HUDEP-2 (cell line): ENCODE measurements at regions not wholly inside any gene's neighbourhood (a gene's known extent, or its start where the extent isn't known, plus 50 kb on each side); places are given as distances from the start of the nearest gene placed in this dataset.
"Not testable (repeated sequence)": the region's sequence is repeated elsewhere in the genome, so short reads cannot be mapped to it uniquely, and the experiment has no call there.

Experiments
- DNase-seq, 76 experiments: peaks; one replicate each; lab custom pipeline; 2025; ENCODE audit not compliant: unreplicated experiment in 76 of 76; lab: John Stamatoyannopoulos, UW

DNA sequence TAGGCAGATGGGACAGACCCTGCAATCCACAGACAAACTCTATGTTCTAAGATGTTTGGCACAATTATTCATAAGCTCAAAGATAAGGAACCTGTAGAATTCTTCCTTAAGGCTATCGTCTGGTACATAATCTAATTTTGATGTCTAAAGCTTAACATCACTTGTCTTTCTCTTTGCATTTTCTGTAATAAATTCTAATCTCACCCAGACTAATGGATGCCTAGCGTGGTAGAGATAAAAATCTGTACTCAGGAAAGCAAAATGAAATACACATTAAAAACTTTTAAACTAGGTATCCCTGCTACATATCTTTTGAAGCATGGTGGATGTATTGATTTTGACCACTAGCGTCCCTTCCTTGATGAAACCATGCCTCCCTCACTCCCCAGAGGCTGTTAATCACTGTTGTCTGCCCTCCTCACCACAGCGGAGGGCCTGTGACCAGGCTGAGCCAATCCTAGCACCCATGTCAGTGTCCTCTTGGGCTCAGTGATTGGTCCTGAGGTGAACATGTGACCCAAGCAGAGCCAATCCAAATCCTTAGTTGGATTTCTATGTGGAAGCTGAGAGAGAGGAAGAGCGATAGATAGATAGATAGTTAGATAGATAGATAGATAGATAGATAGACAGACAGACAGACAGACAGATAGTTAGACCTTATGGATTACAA lies 82.2 kb upstream of the GRK3 start:
- DNase-seq, result no peak

DNA sequence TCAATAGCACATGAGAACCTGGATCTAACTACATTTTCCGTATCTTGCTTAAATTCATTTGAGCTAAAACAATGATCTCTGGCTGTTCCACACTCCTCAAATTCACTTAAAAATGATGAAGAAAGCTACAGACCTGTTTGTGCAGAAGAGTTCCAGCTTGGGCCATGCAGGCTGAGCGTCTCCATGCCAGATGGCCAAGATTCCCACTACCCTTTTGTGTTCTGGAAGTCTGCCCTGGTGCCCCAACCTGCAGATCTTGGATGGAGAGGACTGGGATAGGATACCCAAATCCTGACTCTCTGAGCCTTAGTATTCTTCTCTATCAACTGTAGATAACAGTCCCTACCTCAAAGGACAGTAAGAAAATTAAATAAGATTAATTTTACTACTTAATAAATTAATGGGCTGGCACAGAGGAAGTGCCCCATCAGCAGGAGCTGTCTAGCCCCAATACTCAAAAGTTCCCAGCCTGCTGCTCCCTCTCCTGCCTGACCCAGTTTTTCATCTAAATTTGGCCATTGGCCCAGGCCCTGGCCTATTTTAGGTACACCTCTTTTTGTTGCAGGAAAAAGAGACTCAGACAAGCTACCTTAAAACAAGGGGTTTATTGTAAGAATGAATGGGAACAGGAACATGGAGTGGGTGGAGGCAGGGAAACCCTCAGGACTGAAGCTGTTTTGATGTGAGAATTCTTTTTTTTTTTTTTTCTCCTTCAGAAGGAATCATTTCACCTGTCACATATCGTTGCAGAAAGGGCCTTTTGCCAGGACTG lies 81.4 kb upstream of the GRK3 start:
- DNase-seq, result no peak

DNA sequence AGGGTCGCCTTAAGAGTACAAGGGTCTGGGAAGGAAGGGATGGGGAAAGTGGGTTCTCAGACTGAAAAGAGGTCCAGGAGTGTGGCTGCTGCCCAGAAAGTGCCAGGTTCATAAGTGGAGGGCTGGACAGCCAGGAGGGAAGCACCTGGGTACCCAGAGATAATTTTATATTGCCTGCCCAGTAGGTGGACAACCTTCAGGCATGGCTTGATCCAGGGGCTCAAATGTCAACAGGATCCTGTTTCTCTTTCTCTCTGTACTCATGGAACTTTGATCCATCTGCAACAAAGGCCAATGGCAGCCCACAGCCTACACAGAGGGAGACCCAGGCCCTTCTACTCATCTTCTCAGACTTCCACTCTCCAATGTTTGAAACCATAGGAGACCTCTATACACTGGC lies 80.5 kb upstream of the GRK3 start:
- no peak for DNase-seq

DNA sequence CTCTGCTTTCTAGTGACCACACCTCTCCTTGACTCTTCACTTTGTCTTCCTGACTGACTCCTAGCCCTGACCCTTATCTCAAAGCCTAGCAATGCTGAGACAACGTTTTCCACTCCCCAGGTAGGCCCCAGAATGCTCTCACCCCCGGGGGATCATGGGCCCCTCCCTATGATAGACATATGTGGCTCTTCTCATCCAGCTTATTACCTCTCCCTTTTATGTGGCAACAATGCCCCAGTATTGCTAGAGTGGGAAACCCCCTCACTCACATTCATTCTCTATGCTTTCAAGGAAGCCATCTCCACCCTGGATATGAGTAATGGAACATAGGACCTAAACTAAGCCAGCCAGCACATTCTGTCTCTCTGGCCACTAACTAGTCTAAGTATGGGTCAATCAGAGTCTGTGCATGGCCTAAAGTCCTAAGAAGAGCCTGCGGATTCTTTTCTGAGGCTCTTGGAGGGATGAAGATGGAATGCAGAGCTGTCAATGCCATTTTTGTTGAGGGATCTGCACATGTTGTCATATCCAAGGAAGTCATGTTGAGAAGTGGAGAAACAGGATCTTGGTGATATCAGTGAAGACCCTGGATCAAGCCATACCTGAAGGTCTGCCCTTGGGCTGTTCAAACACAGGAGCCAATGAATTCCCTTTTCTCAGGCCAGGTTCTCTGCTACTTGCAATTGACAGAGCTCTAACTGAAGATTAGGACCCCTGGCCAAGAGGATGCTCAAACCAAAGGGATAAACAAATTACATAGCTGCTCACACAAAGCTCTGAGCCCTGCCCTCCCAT lies 79.8 kb upstream of the GRK3 start:
- no peak for DNase-seq

DNA sequence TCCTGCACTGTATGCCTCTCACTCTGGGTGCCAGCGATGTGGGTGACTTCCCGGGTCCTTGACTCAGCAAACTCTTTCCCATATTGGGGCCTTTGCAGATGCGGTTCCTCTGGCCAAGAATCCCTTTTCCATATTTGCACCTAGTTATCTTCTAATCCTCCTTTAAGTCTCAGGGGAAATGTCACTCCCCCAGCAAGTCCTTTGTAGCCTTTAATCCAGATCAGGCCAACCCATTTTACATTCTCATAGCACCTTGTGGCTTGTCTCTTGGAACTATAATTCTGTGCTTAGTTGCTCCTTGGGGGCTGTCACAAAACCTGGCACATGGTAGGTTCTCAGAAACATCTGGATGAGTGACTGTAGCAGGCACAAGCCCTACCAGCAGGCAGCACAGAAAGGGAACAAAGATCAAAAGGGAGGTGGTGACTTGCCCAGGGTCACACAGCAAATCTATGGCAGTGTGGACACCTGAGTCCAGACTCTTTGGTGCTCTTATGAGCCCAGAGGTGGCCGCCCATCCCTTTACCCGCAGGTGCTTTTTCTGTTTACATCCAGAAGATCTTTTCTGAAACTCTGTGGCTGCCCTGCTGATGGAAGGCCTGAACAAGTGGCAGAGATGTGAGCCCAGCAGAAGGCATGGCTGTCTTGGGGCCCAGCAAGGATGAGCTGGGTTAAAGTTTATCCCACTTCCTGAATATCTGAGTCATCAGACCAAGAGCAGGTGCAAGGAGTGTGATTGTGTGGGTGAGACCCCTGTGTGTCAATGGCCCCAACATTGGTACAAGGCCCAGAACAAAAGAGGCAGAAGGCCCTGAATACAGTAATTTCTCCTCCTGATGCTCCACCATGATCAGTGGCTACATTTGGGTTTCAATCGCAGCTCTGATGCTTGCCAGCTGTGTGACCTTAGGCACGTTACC lies 78.6 kb upstream of the GRK3 start:
- DNase-seq, result no peak

DNA sequence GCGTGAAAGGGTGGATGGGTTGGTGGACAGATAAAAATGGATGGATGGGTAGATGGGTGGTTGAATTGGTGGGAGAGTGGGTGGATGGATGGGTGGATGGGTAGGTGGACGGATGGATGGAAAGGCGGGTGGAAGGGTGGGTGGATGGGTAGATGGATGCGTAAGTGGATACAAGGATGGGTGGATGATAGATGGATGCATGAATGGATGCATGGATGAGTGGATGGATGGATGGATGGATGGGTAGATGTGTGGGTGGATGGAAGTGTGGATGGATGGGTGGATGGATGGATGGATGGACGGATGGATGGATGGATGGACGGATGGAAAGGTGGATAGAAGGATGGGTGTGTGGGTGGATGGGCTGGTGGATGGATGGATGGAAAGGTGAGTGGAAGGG lies 77.0 kb upstream of the GRK3 start:
- DNase-seq, result no peak

DNA sequence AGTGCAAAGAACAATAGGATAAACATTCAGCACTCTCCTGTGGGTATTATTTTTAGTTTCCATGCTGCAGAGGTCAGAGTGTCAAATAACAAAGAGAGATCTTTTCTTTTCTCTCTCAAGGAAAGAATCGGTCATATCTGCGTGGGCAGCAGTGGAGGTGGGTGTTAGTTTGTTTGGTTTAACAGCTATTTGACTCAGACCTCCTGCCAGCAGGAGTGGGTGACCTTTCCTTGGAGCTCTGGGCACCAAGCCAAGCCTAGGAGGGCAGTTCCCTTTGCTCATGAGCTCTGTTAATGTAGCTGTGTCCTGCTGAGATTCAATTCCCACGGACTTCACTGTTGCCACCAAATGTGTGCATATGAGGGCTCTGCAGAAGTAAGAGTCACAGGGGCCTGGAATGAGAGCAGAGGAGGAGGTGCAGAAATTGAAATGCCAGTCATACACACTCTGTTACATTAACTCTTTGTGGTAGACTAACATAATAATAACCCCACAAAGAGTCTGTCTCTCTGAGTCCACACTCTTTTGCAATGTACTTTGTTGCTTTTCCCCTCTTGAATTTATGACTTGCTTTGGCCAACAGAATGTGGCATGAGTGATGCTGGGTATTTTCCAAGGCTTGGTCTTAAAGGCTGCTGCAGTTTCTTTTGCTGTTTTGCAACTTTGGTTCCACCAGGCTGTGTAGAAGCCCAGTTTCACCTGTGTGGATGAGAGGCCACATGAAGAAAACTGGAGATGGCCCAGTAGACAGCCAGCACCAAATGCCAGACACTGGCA lies 76.0 kb upstream of the GRK3 start:
- peak in 17 of 76 experiments; percentile 1 to 61 (median 21) for DNase-seq

DNA sequence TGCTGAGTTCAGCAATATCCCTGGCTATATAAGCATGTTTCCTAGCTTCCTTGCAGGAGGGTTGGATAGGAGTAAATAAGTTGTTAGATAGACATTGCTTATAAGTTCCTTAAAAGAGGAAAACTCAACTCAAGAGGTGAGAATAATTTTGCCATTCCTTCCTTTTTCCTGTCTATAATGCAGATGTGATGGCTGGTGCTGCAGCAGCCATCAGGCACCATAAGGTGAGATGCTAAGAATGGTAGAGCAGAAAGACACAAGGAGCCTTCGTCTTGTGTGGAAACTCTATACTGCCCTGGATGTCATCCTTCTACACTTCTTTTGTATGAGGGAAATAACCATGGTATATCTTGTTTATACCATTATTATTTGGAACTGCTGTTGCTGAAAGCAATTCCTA lies 74.5 kb upstream of the GRK3 start:
- DNase-seq, result no peak

DNA sequence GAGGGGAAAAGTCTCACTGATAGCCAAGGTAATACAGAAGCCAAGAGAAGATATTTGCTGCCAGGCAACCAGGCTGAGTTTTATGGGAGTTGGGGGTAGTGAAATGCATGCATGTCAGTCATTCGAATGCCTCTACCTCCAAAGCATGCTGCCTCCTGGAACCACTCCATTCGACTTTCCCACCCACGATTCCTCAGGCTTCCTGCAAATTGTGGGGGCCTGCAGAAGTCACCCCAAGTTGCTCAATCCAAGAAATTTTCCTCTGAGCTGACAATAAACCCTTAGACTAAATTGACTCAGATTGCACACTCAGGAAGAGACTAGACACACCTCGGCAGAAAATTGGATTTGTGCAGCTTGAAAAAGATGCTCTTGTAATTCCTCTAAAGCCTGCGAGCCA lies 73.6 kb upstream of the GRK3 start:
- DNase-seq, result no peak

DNA sequence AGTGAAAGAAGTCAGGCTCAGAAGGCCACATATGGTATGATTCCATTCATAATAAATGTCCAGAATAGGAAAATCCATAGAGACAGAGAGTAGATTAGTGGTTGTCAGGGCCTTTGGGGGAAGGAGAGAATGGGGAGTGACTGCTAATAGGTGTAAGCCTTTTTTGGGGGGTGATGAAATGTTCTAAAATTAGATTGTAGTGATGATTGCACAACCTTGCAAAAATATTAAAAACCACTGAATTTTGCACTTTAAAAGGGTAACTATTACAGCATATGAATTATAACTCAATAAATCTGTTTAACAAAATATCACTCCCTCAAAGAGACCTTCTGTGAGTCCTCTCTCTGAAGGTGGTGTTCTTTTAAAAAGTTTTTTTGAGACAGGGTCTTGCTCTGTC lies 72.3 kb upstream of the GRK3 start:
- no peak for DNase-seq

DNA sequence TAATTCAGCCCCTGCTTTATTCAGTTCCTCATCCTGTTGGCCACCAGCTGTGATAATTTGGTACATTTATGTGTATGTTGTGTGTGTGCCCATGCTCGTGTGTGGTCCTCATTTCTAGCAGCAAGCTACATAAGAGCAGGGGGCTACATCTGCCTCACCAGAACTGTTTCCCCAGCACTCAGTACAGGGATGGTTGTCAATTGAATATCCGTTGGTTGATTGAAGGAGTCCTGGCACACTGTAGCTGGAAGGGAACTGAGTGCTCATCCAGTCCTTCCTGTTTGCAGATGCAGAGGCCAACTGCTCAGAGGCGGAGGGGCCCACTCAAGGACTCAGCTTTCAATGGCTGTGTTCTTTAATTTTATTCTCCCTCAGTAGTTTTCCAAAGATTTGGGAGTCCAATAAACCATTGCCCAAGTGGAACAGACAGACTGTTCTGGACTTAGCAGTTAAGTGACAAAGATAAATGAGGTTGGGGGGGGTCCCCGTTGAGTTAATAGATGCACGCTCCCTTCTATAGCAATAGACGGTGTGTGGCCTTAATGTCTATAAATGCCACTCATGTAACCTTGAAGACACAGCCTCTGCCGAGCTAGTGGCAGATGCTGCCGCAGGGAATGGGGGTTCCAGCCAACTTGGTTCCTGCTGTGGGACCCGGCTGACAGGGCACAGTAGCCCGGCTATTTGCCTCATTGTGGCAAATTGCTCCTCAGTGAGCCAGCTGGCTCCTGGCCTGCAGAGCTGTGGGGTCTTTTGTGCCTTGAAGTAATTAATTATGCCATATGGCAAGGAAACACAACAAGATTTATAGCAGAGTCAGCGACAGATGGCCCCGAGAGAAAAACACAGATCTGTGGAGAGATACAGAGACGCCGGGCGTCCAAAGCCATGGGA lies 71.4 kb upstream of the GRK3 start:
- DNase-seq, result no peak

DNA sequence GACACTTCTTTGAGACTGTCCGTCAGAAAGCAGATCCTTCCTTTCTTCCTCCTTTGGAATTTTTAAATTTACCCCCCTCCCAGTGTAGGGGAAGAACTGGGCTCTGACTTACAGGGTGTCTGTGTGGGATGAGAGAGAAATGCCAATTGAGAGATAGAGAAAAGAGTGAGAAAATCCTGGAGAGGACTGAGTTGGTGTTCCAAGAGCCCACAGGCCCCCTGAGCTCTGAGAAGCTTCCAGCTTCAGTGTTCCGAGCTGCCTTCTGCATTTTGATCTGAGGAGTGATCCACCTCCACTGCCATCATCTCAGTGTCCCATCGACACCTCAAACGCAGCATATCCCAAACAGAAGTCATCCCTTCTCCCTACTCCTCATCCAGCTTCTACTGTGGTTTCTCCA lies 70.7 kb upstream of the GRK3 start:
- no peak for DNase-seq

DNA sequence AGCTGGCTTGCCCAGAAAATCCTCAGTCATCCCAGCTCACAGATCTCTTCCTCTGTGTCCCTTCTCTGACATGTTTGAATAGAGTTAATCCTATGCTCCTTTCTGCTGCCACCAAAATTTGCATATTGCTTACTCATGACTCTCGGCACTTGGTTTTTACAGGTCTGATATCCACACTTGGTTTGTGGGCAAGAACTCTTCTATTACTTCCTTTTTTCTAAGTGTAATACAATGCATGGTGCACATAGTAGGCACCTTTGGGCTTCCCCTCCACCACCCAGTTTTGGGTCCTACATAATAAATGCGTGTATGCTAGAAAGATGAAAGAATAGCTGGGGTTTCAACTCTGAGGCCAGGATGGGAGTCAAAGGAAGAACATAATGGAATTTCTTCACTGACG lies 69.7 kb upstream of the GRK3 start:
- DNase-seq, result no peak

DNA sequence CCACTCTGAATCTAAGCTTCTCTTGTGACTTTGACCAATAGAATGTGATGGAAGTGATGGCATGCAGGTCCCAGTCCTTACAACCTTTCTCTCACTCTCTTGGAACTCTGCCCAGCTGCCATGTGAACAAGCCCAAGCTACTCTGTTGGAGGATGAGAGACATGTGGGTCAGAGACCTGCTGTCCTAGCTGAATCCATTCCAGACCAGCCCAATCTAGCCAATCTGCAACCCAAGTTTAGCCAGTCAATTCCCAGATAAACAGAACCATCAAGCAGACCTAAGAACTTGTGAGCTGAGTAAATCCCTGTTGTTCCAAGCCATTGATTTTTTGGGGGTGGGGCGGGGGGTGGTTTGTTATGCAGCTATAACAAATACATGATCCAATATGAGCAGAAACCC lies 69.2 kb upstream of the GRK3 start:
- DNase-seq, result no peak

DNA sequence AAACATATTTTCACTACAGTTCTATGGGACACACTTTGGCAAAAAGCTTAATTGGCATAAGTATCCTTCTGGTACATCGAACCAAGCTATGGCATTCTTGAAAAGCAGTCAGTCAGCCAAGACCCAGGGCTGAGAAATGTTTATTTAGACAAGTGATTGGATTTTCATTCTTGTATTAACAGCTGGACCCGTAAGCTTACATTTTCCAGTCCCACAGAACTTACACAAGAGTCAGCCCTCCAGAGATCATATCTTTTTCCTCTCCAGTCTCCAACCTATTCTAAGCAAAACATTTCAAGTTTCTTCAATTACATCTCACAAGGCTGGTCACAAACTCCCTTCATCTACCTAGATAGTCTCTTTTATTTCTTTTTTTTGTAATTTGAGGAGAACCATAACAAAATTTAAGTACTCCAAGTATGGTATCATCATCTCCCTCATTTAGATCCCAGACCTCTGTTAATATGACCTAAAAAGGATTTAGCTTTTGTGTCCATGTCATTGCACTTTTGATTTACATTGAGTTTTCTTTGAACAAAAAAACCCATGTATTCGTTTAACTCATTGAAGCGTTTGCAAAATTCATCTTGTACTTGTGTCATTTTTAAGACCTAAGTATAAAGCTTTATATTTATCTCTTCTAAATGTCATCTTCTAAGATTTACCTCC lies 67.9 kb upstream of the GRK3 start:
- no peak for DNase-seq

DNA sequence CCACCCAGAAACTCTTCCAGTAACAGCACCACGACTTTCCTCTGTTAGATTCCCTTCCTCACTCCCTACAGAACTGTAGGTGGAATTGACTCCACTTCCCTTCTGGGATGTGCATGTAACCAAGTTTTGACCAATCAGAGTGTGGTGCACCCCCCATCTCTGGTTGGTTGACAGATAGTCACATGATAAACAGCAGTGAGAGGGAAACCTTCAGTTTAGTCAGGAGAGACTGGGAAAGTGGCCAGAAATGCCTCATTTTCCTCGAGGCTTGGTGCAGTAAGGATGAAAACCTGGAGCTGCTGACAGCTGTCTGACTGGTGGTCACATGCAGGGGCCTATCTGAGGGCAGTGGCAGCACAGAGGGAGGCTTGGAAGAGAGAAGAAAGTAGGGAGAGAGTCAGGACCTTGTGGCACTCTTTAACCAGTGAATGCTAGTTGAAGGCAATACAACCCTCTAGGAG lies 67.3 kb upstream of the GRK3 start:
- no peak for DNase-seq

DNA sequence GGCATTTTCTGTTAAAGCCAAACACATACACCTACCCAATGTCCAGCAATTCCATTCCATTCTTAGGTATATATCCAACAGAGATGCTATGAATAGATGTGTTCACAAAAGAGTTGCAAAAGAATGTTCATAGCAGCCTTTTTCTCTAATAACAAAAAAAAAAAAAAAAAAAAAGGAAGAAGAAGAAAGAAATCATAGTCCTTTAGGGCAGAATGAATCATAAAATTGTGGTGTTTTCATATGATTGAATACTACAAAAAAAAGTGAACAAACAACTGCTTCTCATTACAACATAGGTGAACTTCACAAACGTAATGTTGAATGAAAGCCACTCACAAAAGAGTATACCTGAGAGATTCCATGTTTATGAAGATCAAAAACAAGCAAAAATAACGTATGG lies 66.8 kb upstream of the GRK3 start:
- DNase-seq, result no peak

DNA sequence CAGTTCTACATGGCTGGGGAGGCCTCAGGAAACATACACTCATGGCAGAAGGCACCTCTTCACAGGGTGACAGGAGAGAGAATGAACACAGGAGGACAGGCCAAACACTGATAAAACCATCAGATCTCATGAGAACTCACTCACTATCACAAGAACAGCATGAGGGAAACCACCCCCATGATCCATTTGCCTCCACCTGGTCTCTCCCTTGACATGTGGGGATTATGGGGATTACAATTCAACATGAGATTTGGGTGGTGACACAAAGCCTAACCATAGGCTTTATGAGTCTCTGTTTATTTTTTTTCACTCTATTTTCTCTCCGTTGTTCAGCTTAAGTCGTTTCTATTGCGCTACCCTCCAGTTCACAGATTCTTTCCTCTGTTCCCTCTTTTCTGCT lies 63.8 kb upstream of the GRK3 start:
- DNase-seq, result not testable (repeated sequence)
